ENCODE measurements at regions not wholly inside any gene's neighbourhood (a gene's known extent, or its start where the extent isn't known, plus 50 kb on each side); places are given as distances from the start of the nearest gene placed in this dataset.

- H3K9me3 ChIP-seq (ENCODE audit: severe bottlenecking), result peaks cover 4% of the 10 kb centered on the region
- DNase-seq (ENCODE audit: low spot score), result no peak
- H3K27ac ChIP-seq (ENCODE audit: poor library complexity, severe bottlenecking), result no peak overlapping the region
- TF ChIP-seq CTCF (IDR thresholded peaks at IDR 0.05; ENCODE audit: poor library complexity, severe bottlenecking), result no peak
- ATAC-seq (ENCODE audit: low read depth), result no peak
- H3K4me3 ChIP-seq (ENCODE audit: severe bottlenecking), result no peak overlapping the region
- no peaks in the 10 kb centered on the region for H3K27me3 ChIP-seq (ENCODE audit: insufficient read depth, poor library complexity, severe bottlenecking)
- no peaks in the 10 kb centered on the region for H3K36me3 ChIP-seq (ENCODE audit: low read depth)
- H3K4me1 ChIP-seq (ENCODE audit: insufficient read depth, poor library complexity, severe bottlenecking), result no peaks in the 10 kb centered on the region
These were observed 215.1 kb upstream of the RPS23 start for GRCh38 chr5:82493221-82493620.

DNA sequence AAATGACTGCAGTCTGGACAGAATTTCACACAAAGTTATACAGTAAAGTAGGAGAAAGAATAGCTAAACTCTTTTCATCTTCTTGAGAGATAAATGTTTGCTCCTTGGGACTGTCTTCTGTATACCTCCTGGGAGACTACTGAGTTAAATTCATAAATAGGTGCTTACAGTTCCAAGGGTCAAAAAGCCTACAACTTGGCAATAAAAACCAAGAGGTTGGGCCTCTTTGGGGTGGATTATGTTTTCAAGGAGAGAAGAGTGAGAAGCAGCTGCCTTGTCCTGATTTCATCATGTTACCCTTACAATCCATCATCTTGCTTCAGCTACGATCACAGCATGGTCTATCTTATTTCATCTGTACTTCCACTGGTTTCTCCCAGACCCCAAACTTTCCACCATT, 213.2 kb upstream of the RPS23 start:
- Histone ChIP-seq H3K4me3 (ENCODE audit: severe bottlenecking) (no peak overlapping the region), H3K27me3 (ENCODE audit: insufficient read depth, poor library complexity, severe bottlenecking) (no peaks in the 10 kb centered on the region), H3K36me3 (ENCODE audit: low read depth) (no peaks in the 10 kb centered on the region), H3K27ac (ENCODE audit: poor library complexity, severe bottlenecking) (no peak overlapping the region), H3K9me3 (ENCODE audit: severe bottlenecking) (no peaks in the 10 kb centered on the region), H3K4me1 (ENCODE audit: insufficient read depth, poor library complexity, severe bottlenecking) (no peaks in the 10 kb centered on the region)
- ATAC-seq (ENCODE audit: low read depth), result no peak
- TF ChIP-seq CTCF (IDR thresholded peaks at IDR 0.05; ENCODE audit: poor library complexity, severe bottlenecking), result no peak
- DNase-seq (ENCODE audit: low spot score), result no peak

GRCh38 chr5:82489683-82490082, 211.5 kb upstream of the RPS23 start:
- no peak for DNase-seq (ENCODE audit: low spot score)
- no peak for TF ChIP-seq CTCF (IDR thresholded peaks at IDR 0.05; ENCODE audit: poor library complexity, severe bottlenecking)
- H3K4me3 ChIP-seq (ENCODE audit: severe bottlenecking), result no peak overlapping the region
- ATAC-seq (ENCODE audit: low read depth), result no peak
- no peaks in the 10 kb centered on the region for H3K9me3 ChIP-seq (ENCODE audit: severe bottlenecking)
- no peaks in the 10 kb centered on the region for H3K4me1 ChIP-seq (ENCODE audit: insufficient read depth, poor library complexity, severe bottlenecking)
- no peak overlapping the region for H3K27ac ChIP-seq (ENCODE audit: poor library complexity, severe bottlenecking)
- H3K27me3 ChIP-seq (ENCODE audit: insufficient read depth, poor library complexity, severe bottlenecking), result no peaks in the 10 kb centered on the region
- H3K36me3 ChIP-seq (ENCODE audit: low read depth), result no peaks in the 10 kb centered on the region

GRCh38 chr5:82487131-82487530, 209.0 kb upstream of the RPS23 start:
- Histone ChIP-seq H3K4me1 (ENCODE audit: insufficient read depth, poor library complexity, severe bottlenecking) (no peaks in the 10 kb centered on the region), H3K36me3 (ENCODE audit: low read depth) (no peaks in the 10 kb centered on the region), H3K4me3 (ENCODE audit: severe bottlenecking) (no peak overlapping the region), H3K27ac (ENCODE audit: poor library complexity, severe bottlenecking) (no peak overlapping the region), H3K9me3 (ENCODE audit: severe bottlenecking) (no peaks in the 10 kb centered on the region), H3K27me3 (ENCODE audit: insufficient read depth, poor library complexity, severe bottlenecking) (no peaks in the 10 kb centered on the region)
- DNase-seq (ENCODE audit: low spot score), result no peak
- TF ChIP-seq CTCF (IDR thresholded peaks at IDR 0.05; ENCODE audit: poor library complexity, severe bottlenecking), result no peak
- ATAC-seq (ENCODE audit: low read depth), result no peak

DNA sequence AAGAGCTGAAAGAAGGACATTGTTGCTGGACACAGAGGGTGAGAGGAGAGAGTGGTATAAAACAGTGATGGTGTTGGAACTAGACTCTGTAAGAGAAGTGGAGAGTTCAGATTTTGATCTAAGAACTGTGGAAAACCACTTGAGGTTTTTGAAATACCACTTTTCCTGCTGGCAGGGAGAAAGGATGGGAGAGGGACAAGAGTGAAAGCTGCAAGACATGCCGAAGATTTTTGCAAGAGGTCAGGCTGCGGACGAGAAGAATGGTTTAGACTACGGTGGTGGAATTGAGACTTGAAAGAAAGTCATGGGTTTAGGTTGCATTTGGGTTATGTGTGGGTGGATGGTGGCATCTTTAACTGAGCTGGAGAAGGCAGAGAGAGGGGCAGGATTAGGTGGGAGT, 202.2 kb upstream of the RPS23 start:
- Histone ChIP-seq H3K27ac (ENCODE audit: poor library complexity, severe bottlenecking) (no peak overlapping the region), H3K4me1 (ENCODE audit: insufficient read depth, poor library complexity, severe bottlenecking) (no peaks in the 10 kb centered on the region), H3K4me3 (ENCODE audit: severe bottlenecking) (no peak overlapping the region), H3K27me3 (ENCODE audit: insufficient read depth, poor library complexity, severe bottlenecking) (no peaks in the 10 kb centered on the region), H3K9me3 (ENCODE audit: severe bottlenecking) (no peaks in the 10 kb centered on the region), H3K36me3 (ENCODE audit: low read depth) (no peaks in the 10 kb centered on the region)
- no peak for TF ChIP-seq CTCF (IDR thresholded peaks at IDR 0.05; ENCODE audit: poor library complexity, severe bottlenecking)
- no peak for DNase-seq (ENCODE audit: low spot score)
- ATAC-seq (ENCODE audit: low read depth), result no peak

Data from RWPE2 (cell line).